ENCODE measurements at regions not wholly inside any gene's neighbourhood (a gene's known extent, or its start where the extent isn't known, plus 50 kb on each side); places are given as distances from the start of the nearest gene placed in this dataset.
"Not testable (repeated sequence)": the region's sequence is repeated elsewhere in the genome, so short reads cannot be mapped to it uniquely, and the experiment has no call there.

GRCh38 chr15:34700891-34701427 is 53.8 kb downstream of the GJD2 start:
- DNase-seq: no peak

- DNase-seq: no peak
Measured at GRCh38 chr15:34699968-34700640, 54.7 kb downstream of the GJD2 start.

- no peak for DNase-seq
Measured at GRCh38 chr15:34696506-34696905, 58.3 kb downstream of the GJD2 start.

GRCh38 chr15:34693053-34693744 is 61.6 kb downstream of the GJD2 start:
- no peak for DNase-seq

- no peak for DNase-seq
Measured at GRCh38 chr15:34691034-34691433, 63.8 kb downstream of the GJD2 start.

- no peak for DNase-seq
Measured at GRCh38 chr15:34688699-34689098, 66.1 kb downstream of the GJD2 start.

- DNase-seq: no peak
Measured at GRCh38 chr15:34684351-34684750, 70.4 kb downstream of the GJD2 start.

- DNase-seq: no peak
Measured at GRCh38 chr15:34682674-34683073, 72.1 kb downstream of the GJD2 start.

GRCh38 chr15:34679291-34679690 is 75.5 kb downstream of the GJD2 start:
- DNase-seq: no peak

- DNase-seq: no peak
Measured at GRCh38 chr15:34673241-34673640, 81.6 kb downstream of the GJD2 start.

- no peak for DNase-seq
Measured at GRCh38 chr15:34665498-34666116, 82.2 kb upstream of the GOLGA8B start.

- DNase-seq: no peak
Measured at GRCh38 chr15:34664418-34664817, 81.0 kb upstream of the GOLGA8B start.

GRCh38 chr15:34663101-34663500 is 79.7 kb upstream of the GOLGA8B start:
- DNase-seq: no peak

GRCh38 chr15:34659056-34659455 is 75.6 kb upstream of the GOLGA8B start:
- no peak for DNase-seq

GRCh38 chr15:34657469-34658127 is 74.1 kb upstream of the GOLGA8B start:
- no peak for DNase-seq

- no peak for DNase-seq
Measured at GRCh38 chr15:34656005-34656796, 72.8 kb upstream of the GOLGA8B start.

GRCh38 chr15:34655326-34655725 is 71.9 kb upstream of the GOLGA8B start:
- no peak for DNase-seq

- no peak for DNase-seq
Measured at GRCh38 chr15:34654625-34655024, 71.2 kb upstream of the GOLGA8B start.

GRCh38 chr15:34653992-34654391 is 70.5 kb upstream of the GOLGA8B start:
- DNase-seq: no peak

- DNase-seq: not testable (repeated sequence)
Measured at GRCh38 chr15:34653326-34653725, 69.9 kb upstream of the GOLGA8B start.

- DNase-seq: no peak
Measured at GRCh38 chr15:34652726-34653033, 69.2 kb upstream of the GOLGA8B start.

GRCh38 chr15:34651997-34652725 is 68.7 kb upstream of the GOLGA8B start:
- DNase-seq: no peak

Measured in NCI-H2227 treated with DMSO at 0.1 percent for 48 hours (cell line).